ENCODE measurements at regions not wholly inside any gene's neighbourhood (a gene's known extent, or its start where the extent isn't known, plus 50 kb on each side); places are given as distances from the start of the nearest gene placed in this dataset.

DNA sequence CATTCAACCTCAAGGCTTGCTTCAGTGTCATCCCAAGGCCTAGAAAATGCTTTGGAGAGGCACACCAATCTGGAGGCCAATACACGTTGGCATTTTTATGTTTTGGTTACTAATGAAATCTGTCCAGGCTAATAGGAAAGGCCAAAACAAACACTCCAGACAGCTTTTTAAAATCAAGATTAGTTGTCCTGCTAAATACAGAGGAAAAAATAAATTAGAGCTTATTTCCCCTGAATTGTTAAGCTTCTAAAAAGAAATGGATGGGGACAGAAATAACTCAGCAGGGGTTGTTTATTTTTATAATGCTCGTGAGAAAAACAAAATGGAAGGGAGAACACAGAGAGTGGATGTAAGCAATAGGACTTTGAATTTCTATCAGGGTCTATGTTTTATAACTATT lies 438.5 kb upstream of the LRRC4C start:
- no peak for TF ChIP-seq CTCF (IDR thresholded peaks at IDR 0.05; ENCODE audit: insufficient read depth, low read depth, low read length)
- TF ChIP-seq EZH2 (IDR thresholded peaks at IDR 0.05; ENCODE audit: insufficient read depth, low read length), result no peak
